ENCODE measurements at regions not wholly inside any gene's neighbourhood (a gene's known extent, or its start where the extent isn't known, plus 50 kb on each side); places are given as distances from the start of the nearest gene placed in this dataset.

DNA sequence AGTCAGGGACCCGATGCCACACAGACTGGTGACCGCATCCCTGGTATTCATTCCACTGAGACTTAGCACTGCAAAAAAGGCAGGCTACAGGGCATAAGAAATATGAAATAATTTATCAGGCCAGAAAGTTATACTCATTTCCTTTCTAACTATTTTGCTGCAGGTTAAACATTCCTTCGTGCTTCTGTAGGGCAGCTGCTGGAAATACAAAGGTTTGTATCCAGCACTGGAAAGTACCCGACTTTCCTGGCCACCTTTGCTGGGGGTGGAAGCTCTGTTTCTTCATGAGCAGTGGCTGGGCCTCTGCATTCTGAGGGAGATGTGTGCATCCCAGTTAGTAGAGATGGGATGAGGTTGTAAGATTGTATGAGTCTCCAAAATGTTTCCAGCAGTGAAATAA lies 478.6 kb upstream of the WWC1 start:
- DNase-seq = no peak

DNA sequence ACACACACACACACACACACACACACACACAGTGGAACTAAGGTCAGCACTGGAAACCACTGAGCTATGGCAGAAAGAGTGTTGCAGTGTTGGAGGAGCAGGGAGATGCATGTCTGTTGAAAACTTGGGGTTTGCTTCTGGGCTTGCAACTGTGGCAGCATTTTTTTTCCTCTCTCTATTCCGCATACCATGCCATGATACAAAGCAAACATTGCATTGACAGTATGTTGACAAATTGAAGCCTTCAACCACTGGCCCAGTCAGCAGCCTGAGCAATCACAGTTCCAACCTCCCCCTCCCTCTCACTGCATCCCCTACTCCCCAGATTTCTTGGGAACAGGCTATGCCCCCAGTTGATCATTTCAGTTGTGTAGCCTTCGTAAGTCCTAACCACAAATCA lies 478.1 kb upstream of the WWC1 start:
- DNase-seq = no peak

- DNase-seq = no peak
Measured at GRCh38 chr5:167814040-167814439, 477.4 kb upstream of the WWC1 start.

DNA sequence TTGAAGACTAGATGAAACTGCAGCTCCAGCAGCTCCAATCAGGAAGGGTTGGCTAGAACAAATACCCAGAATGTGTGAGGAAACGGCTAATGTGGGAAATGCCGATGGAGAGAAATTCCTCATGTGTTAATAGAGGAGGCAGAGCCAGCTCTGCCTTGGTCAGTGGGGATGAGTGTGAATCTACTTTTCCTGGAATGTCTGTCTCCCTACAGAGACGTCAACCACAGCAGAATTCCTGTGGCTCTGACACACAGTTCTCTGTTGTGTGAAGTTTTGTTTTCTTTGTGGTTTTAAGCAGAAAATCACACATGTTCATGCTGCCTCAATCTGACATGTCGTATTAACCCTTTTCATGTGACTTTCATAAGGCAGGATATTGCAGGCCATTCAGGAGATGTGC lies 476.6 kb upstream of the WWC1 start:
- no peak for DNase-seq

DNA sequence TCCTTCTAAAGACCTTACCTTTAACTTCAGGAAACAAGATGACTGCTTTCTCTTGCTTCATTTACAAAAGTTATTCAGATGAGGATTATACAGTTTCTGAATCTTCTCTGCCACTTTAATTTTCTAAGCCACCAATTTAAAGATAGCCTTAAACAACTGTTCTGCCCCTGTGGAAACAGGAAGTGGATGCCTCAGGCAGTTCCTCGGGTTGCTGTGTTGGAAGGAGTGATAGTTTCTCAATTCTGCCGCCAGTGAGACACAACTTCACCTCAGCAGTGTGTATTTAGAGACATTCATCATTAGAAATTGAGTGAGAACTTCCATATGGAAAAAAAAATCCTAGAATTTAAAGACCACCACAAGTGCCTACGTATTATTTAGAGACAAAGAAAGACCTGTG lies 475.1 kb upstream of the WWC1 start:
- no peak for DNase-seq

DNA sequence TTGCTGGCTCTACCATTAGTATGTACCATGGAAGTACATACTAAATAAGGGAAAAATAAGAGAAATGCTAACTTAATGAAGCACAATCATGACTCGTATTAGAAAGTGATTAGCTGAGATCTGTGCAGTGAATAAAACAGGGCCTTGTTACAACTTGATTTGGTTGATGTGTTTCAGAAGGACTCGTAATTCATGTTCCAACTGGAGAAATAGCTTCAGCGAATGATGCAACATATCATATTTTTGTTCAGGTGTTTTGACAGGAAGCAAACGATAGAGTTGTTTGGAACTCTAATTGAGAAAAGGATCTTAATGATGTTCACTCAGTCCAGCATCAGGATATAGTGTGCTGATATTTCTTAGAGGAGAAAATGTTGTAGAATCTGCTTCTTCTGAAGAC lies 474.6 kb upstream of the WWC1 start:
- DNase-seq = no peak

DNA sequence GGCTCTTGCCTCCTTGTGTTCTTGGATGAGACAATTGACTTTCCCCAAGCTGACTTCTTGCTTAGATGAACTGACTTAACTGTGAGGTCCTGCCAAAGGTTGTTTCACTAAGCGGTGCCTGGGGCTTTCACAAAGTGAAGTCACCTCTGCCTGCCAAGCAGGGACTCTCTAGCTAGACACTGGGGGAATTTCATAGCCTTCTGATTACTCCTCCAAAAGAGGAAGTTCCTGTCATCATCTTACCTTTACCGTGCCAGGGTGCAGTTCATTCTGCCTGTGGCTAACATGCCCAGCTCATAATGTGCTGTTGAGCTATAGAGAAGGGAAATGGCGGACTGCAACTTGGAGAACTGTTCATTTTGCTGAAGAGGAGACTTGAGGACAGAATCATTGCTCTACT lies 472.0 kb upstream of the WWC1 start:
- no peak for DNase-seq

DNA sequence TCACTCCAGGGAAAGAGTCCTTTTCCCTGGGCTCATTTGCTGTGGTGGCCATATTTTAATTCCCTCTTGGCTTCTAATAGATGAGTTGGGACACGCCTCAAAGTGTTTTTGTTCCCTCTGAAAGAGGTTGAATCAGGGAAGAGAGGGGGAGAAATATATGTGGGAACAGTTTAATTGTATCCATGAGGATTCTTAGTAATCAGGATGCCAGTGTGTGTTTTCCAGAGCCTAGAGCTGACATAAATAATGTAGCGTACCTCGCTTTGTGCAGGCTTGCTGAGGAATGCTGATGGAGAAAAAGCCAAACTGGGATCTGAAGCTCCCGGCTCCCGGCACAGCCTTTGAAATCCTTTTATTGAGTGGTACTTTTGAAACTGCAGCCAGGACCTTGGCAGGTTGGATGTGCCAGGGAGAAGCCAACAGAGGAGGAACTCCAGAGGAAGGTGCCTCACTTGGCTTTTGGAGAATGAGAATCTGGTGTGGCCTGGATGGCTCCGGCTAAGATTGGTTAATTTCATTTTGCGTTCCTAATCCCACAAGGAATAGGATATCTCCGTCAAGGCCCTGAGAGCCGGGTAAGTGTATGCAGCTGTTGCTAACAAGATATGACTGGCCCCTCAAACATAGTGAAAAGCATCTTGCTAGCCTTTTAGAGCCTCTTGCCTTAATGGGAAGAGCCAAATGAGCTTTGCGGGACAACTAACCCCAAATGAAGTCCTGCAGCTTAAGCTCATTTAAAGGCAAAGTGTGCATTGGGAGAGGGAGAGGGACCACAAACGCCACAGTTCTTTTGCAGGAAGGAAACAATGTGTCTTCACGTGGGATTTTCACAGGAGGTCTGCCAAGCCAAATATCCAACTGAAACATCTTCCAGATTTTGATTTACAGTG lies 471.1 kb upstream of the WWC1 start:
- no peak for DNase-seq

DNA sequence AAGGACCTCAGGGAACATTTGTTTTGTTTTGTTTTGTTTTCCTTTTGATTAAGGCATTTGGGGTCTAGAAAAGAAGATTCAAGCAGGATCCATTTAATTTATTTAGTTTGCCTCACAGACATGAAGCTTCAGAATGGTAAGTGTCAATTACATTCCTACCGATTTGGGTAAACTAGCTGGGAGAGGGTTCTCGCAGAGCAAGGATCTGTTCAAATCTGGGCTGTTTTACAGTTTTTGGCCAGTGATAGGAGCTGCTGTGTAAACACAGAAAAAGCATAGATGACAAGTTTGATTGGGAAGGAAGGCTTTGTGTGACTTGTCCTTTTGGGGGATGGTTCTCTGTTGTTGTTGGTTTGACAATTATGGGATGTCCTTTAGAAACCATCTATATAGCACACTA lies 470.3 kb upstream of the WWC1 start:
- no peak for DNase-seq

- DNase-seq = no peak
Measured at GRCh38 chr5:167821669-167822068, 469.8 kb upstream of the WWC1 start.

GRCh38 chr5:167822241-167822640 lies 469.2 kb upstream of the WWC1 start:
- DNase-seq = no peak

GRCh38 chr5:167823405-167823804 lies 468.0 kb upstream of the WWC1 start:
- no peak for DNase-seq

- DNase-seq = no peak
Measured at GRCh38 chr5:167827766-167828165, 463.7 kb upstream of the WWC1 start.

DNA sequence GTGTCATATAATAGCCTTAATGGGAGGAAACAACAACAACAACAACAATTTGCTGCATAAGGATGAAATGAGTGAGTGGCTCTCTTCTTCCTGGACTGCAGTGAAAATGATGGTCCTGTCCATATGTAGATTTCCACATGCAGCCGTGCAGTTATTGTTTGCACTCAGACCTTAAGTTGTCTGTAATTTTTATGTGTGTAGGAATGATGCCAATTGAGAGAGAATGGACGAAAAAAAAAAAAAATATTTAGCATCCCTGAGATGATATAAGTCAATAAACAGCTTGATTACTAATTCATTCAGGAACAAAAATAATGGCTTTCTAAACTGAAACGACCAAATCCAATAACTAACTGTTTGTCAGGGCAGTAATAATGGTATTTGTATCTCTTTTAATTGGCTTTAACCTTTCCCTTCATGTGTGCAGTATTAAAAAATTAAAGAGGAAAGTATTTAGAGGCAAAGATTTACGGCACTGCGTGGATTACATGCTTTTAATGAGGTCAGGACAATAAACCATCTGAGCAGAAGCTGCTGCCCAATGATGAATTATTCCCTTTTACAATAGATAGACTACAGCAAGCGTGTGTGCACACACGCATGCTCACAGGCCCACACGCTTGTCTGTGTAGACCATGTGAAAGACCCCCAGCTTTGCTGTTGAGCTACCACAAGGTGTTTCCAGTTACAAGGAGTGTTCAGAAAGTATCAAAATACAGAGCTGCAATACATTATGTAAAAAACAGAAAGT lies 459.5 kb upstream of the WWC1 start:
- DNase-seq = no peak

DNA sequence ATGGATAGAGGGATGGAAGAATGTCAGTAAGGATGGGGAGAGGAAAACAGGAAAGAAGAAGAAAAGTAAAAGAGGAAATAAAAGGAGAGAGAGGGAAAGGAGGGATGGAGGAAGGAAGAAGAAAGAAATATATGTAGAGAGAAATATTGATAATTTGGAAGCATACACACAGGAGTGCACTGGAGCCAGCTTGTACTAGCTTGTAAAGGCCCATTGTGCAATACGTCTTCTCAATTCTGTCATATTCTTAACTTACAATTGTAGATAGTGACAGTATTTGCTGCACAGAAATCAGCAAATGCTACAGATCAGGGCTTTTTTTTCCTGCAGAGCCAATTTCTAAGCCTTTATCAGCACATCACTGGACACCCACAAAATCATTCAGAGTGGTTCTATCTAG lies 458.8 kb upstream of the WWC1 start:
- no peak for DNase-seq

DNA sequence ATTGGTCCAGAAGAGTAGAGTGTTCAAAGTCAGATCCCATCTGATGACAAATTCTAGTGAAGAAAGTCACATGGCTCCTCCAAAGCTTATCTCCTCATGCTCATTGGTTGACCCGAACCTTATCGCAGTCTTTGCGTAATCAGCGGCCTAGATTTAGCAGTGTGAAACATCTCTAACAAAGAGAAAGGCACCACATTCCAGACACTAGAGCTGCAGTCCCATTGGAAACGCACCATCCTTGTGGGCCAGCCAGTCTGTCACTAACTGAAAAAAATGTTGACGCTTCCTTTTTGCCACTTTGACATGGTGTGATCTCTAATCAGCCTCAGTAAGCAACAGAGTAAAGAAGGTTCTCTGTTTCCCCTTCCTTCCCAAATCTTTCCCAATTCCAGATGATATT lies 458.0 kb upstream of the WWC1 start:
- no peak for DNase-seq

DNA sequence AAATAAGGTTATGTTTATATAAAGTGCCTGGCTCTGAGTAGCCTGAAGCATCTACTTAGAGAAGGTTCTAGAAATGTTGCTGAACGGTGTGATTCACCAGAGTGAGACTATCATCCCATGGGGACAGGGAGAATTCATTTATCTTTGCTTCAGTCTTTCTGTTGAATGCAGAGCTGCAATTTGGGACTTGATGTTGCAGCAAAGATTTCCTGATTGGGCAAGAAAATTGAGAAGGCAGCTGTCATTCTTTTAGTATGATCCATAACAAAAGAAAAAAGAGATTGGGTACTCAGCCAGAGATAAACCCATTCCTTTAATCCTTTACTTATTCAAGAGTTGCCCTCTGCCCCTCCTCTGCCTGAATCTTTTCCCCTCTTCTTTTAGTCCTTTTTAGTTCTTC lies 456.3 kb upstream of the WWC1 start:
- no peak for DNase-seq

DNA sequence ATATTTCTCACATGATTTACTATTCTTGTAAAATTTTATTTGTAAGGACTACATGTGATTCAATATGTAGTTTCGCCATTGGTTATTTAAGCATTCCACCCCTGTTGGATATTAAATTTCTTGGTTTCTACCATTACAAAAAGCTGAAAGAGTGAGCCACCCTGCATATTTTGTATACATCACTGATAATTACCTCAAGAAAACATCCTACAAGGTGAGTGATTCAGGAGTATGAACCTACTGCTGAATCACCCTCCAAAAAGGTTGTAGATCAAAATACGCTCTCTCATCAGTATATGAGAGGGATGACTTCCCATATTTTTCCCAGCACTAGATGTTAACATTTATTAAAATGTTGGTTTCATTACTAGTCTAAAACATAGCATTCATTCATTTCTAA lies 454.3 kb upstream of the WWC1 start:
- DNase-seq = no peak

DNA sequence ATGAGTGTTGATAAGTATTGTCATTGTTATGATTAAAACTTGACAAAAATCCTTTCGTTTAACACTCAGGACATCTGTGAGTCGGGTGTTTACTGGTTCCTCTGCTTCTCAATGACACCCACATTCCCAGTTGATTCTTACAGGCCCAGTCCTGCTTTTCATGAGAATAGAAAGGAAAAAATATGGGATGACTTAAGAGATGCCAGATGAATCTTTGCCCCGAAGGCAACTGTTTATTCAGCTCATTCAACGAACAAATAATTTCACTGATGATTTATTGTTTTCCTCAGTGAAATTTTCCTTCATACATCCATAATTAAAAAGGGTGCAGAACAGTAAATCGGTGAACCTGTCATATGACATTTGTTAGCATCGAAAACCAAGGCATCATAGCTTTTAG lies 452.4 kb upstream of the WWC1 start:
- DNase-seq = no peak

- no peak for DNase-seq
Measured at GRCh38 chr5:167840527-167841130, 450.8 kb upstream of the WWC1 start.

GRCh38 chr5:167843881-167844572 lies 447.4 kb upstream of the WWC1 start:
- no peak for DNase-seq

- no peak for DNase-seq
Measured at GRCh38 chr5:167845952-167846351, 445.5 kb upstream of the WWC1 start.

GRCh38 chr5:167849874-167850273 lies 441.6 kb upstream of the WWC1 start:
- no peak for DNase-seq
